ENCODE measurements at regions not wholly inside any gene's neighbourhood (a gene's known extent, or its start where the extent isn't known, plus 50 kb on each side); places are given as distances from the start of the nearest gene placed in this dataset.

GRCh38 chr3:65112751-65113300 is 425.0 kb upstream of the ADAMTS9 start:
- ChIA-PET CTCF (ENCODE audit: partially characterized antibody) (interaction anchor here (0.5 kb wide), 1 partner anchor 644 kb away, joined by 3 read pairs; no protein-coding TSS in a partner anchor), POLR2A (ENCODE audit: partially characterized antibody) (no interaction called here)
- intact Hi-C loops (cut with micrococcal nuclease): no loop called here
- Histone ChIP-seq H3K27me3 (ENCODE audit: insufficient read depth, low read length) (no peaks in the 10 kb centered on the region), H3K4me1 (ENCODE audit: insufficient read depth, low read length) (no peaks in the 10 kb centered on the region), H3K27ac (ENCODE audit: low read depth, low read length) (no peak overlapping the region), H3K9me3 (ENCODE audit: control insufficient read depth in 1 of 2, low read length in 2 of 2) (no peaks in the 10 kb centered on the region), H3K4me3 (ENCODE audit: low read length in 2 of 2) (no peak overlapping the region), H3K36me3 (ENCODE audit: insufficient read depth, low read length) (no peaks in the 10 kb centered on the region)
- Mint-ChIP-seq H3K36me3 (no peaks in the 10 kb centered on the region), H3K27ac (no peak overlapping the region), H3K4me1 (no peaks in the 10 kb centered on the region), H3K4me3 (no peak overlapping the region), H3K9me3 (peaks cover 0 to 12% (median 3%) of the 10 kb centered on the region in 8 donors), H3K27me3 (no peaks in the 10 kb centered on the region)
- DNase-seq: no peak

- CTCF ChIA-PET (ENCODE audit: partially characterized antibody): no interaction called here
- Histone ChIP-seq H3K4me1 (ENCODE audit: insufficient read depth, low read length) (no peaks in the 10 kb centered on the region), H3K27ac (ENCODE audit: low read depth, low read length) (no peak overlapping the region), H3K36me3 (ENCODE audit: insufficient read depth, low read length) (no peaks in the 10 kb centered on the region), H3K27me3 (ENCODE audit: insufficient read depth, low read length) (no peaks in the 10 kb centered on the region), H3K9me3 (ENCODE audit: control insufficient read depth in 1 of 2, low read length in 2 of 2) (no peaks in the 10 kb centered on the region), H3K4me3 (ENCODE audit: low read length in 2 of 2) (no peak overlapping the region)
- Mint-ChIP-seq H3K27me3 (no peaks in the 10 kb centered on the region), H3K27ac (no peak overlapping the region), H3K4me1 (no peaks in the 10 kb centered on the region), H3K9me3 (peaks cover 0 to 6% (median 2%) of the 10 kb centered on the region in 8 donors), H3K36me3 (no peaks in the 10 kb centered on the region), H3K4me3 (no peak overlapping the region)
- no peak for DNase-seq
- POLR2A ChIA-PET (ENCODE audit: partially characterized antibody): no interaction called here
- intact Hi-C loops (cut with micrococcal nuclease): no loop called here
Measured at GRCh38 chr3:65110661-65111060, 422.9 kb upstream of the ADAMTS9 start.

GRCh38 chr3:65109966-65110500 is 422.2 kb upstream of the ADAMTS9 start:
- Mint-ChIP-seq H3K4me1 (no peaks in the 10 kb centered on the region), H3K27me3 (no peaks in the 10 kb centered on the region), H3K9me3 (peaks cover 0 to 7% (median 2%) of the 10 kb centered on the region in 8 donors), H3K27ac (no peak overlapping the region), H3K36me3 (no peaks in the 10 kb centered on the region), H3K4me3 (no peak overlapping the region)
- CTCF ChIA-PET (ENCODE audit: partially characterized antibody): no interaction called here
- no peak overlapping the region for H3K4me3 ChIP-seq (ENCODE audit: low read length in 2 of 2)
- no peaks in the 10 kb centered on the region for H3K4me1 ChIP-seq (ENCODE audit: insufficient read depth, low read length)
- H3K27ac ChIP-seq (ENCODE audit: low read depth, low read length): no peak overlapping the region
- no peaks in the 10 kb centered on the region for H3K36me3 ChIP-seq (ENCODE audit: insufficient read depth, low read length)
- no peaks in the 10 kb centered on the region for H3K27me3 ChIP-seq (ENCODE audit: insufficient read depth, low read length)
- POLR2A ChIA-PET (ENCODE audit: partially characterized antibody): no interaction called here
- intact Hi-C loops (cut with micrococcal nuclease): no loop called here
- no peaks in the 10 kb centered on the region for H3K9me3 ChIP-seq (ENCODE audit: control insufficient read depth in 1 of 2, low read length in 2 of 2)
- no peak for DNase-seq

- no peaks in the 10 kb centered on the region for H3K36me3 Mint-ChIP-seq
- H3K4me1 Mint-ChIP-seq: no peaks in the 10 kb centered on the region
- no peak overlapping the region for H3K27ac Mint-ChIP-seq
- no peak overlapping the region for H3K4me3 Mint-ChIP-seq
- Histone ChIP-seq H3K9me3 (ENCODE audit: control insufficient read depth in 1 of 2, low read length in 2 of 2) (no peaks in the 10 kb centered on the region), H3K27ac (ENCODE audit: low read depth, low read length) (no peak overlapping the region), H3K36me3 (ENCODE audit: insufficient read depth, low read length) (no peaks in the 10 kb centered on the region), H3K4me1 (ENCODE audit: insufficient read depth, low read length) (no peaks in the 10 kb centered on the region), H3K4me3 (ENCODE audit: low read length in 2 of 2) (no peak overlapping the region), H3K27me3 (ENCODE audit: insufficient read depth, low read length) (no peaks in the 10 kb centered on the region)
- DNase-seq: no peak
- ChIA-PET CTCF (ENCODE audit: partially characterized antibody) (no interaction called here), POLR2A (ENCODE audit: partially characterized antibody) (no interaction called here)
- H3K9me3 Mint-ChIP-seq: peaks cover 0 to 10% (median 3%) of the 10 kb centered on the region in 8 donors
- H3K27me3 Mint-ChIP-seq: no peaks in the 10 kb centered on the region
- intact Hi-C loops (cut with micrococcal nuclease): no loop called here
Measured at GRCh38 chr3:65107174-65107573, 419.4 kb upstream of the ADAMTS9 start.

- H3K4me1 ChIP-seq (ENCODE audit: insufficient read depth, low read length): no peaks in the 10 kb centered on the region
- ChIA-PET CTCF (ENCODE audit: partially characterized antibody) (no interaction called here), POLR2A (ENCODE audit: partially characterized antibody) (no interaction called here)
- H3K27me3 ChIP-seq (ENCODE audit: insufficient read depth, low read length): no peaks in the 10 kb centered on the region
- H3K4me3 Mint-ChIP-seq: no peak overlapping the region
- H3K9me3 Mint-ChIP-seq: peaks cover 0 to 12% (median 2%) of the 10 kb centered on the region in 8 donors
- H3K36me3 ChIP-seq (ENCODE audit: insufficient read depth, low read length): no peaks in the 10 kb centered on the region
- no peak overlapping the region for H3K27ac ChIP-seq (ENCODE audit: low read depth, low read length)
- no peaks in the 10 kb centered on the region for H3K27me3 Mint-ChIP-seq
- H3K4me3 ChIP-seq (ENCODE audit: low read length in 2 of 2): no peak overlapping the region
- no peak overlapping the region for H3K27ac Mint-ChIP-seq
- no peaks in the 10 kb centered on the region for H3K4me1 Mint-ChIP-seq
- DNase-seq: no peak
- no peaks in the 10 kb centered on the region for H3K9me3 ChIP-seq (ENCODE audit: control insufficient read depth in 1 of 2, low read length in 2 of 2)
- intact Hi-C loops (cut with micrococcal nuclease): no loop called here
- H3K36me3 Mint-ChIP-seq: no peaks in the 10 kb centered on the region
Measured at GRCh38 chr3:65101450-65101849, 413.6 kb upstream of the ADAMTS9 start.

GRCh38 chr3:65098400-65098799 is 410.6 kb upstream of the ADAMTS9 start:
- Histone ChIP-seq H3K27ac (ENCODE audit: low read depth, low read length) (no peak overlapping the region), H3K4me1 (ENCODE audit: insufficient read depth, low read length) (no peaks in the 10 kb centered on the region), H3K4me3 (ENCODE audit: low read length in 2 of 2) (no peak overlapping the region), H3K36me3 (ENCODE audit: insufficient read depth, low read length) (no peaks in the 10 kb centered on the region), H3K9me3 (ENCODE audit: control insufficient read depth in 1 of 2, low read length in 2 of 2) (no peaks in the 10 kb centered on the region), H3K27me3 (ENCODE audit: insufficient read depth, low read length) (no peaks in the 10 kb centered on the region)
- intact Hi-C loops (cut with micrococcal nuclease): no loop called here
- H3K27me3 Mint-ChIP-seq: no peaks in the 10 kb centered on the region
- no peaks in the 10 kb centered on the region for H3K36me3 Mint-ChIP-seq
- H3K4me3 Mint-ChIP-seq: no peak overlapping the region
- ChIA-PET CTCF (ENCODE audit: partially characterized antibody) (no interaction called here), POLR2A (ENCODE audit: partially characterized antibody) (no interaction called here)
- H3K9me3 Mint-ChIP-seq: peaks cover 0 to 16% (median 2%) of the 10 kb centered on the region in 8 donors
- no peak for DNase-seq
- H3K4me1 Mint-ChIP-seq: no peaks in the 10 kb centered on the region
- H3K27ac Mint-ChIP-seq: no peak overlapping the region

- Mint-ChIP-seq H3K9me3 (peaks cover 0 to 14% (median 2%) of the 10 kb centered on the region in 8 donors), H3K27me3 (no peaks in the 10 kb centered on the region), H3K4me1 (no peaks in the 10 kb centered on the region), H3K27ac (no peak overlapping the region), H3K4me3 (no peak overlapping the region), H3K36me3 (no peaks in the 10 kb centered on the region)
- H3K27ac ChIP-seq (ENCODE audit: low read depth, low read length): no peak overlapping the region
- H3K9me3 ChIP-seq (ENCODE audit: control insufficient read depth in 1 of 2, low read length in 2 of 2): no peaks in the 10 kb centered on the region
- no peak overlapping the region for H3K4me3 ChIP-seq (ENCODE audit: low read length in 2 of 2)
- intact Hi-C loops (cut with micrococcal nuclease): no loop called here
- POLR2A ChIA-PET (ENCODE audit: partially characterized antibody): no interaction called here
- CTCF ChIA-PET (ENCODE audit: partially characterized antibody): no interaction called here
- no peaks in the 10 kb centered on the region for H3K4me1 ChIP-seq (ENCODE audit: insufficient read depth, low read length)
- no peak for DNase-seq
- H3K27me3 ChIP-seq (ENCODE audit: insufficient read depth, low read length): no peaks in the 10 kb centered on the region
- H3K36me3 ChIP-seq (ENCODE audit: insufficient read depth, low read length): no peaks in the 10 kb centered on the region
Measured at GRCh38 chr3:65096110-65096745, 408.4 kb upstream of the ADAMTS9 start.

All from CD4-positive, alpha-beta memory T cell (primary cell).